ENCODE measurements at regions not wholly inside any gene's neighbourhood (a gene's known extent, or its start where the extent isn't known, plus 50 kb on each side); places are given as distances from the start of the nearest gene placed in this dataset.
"Not testable (repeated sequence)": the region's sequence is repeated elsewhere in the genome, so short reads cannot be mapped to it uniquely, and the experiment has no call there.

DNA sequence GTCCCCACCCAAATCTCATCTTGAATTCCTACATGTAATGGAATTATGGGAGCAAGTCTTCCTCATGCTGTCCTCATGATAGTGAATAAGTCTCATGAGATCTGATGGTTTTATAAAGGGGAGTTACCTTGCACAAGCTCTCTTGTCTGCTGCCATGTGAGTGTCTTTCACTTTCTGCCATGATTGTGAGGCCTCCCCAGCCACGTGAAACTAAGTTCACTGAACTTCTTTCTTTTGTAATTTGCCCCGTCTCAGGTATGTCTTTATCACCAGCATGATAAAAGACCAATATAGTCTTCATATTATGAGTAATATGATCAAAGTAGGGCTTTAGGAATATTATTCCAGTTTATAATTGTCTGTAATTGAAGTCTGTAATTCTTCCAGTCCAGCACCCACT, 86.3 kb upstream of the ANO5 start:
- no peak for ATAC-seq
- no peak for DNase-seq
- intact Hi-C loops (cut with micrococcal nuclease), result no loop called here

DNA sequence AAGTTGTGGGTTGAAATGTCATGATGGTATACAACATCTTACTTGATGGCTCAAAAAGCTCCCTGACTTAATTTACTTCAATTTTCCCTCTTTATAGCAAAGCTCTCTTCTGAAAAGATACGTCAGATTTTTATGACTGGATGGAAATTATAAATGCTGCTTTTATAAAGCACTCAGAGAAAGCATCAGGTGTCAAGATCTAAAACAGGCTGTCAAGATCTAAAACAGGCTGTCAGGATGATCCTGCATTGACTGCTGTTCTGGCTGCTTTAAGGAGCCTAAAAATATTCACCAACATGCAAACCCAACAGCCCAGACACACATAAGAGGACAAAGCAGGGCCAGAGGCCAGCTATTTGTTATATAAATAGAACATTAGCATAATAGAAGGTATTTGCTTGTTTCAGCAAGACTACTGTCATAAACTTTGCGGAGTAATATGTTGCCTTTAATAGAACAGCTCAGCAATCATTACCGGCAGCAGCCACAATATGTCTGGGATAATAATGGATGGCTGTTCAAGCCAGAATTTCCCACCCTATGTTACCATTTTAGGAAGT, 77.3 kb upstream of the ANO5 start:
- DNase-seq (no peak), ATAC-seq (peak; percentile 99)
- intact Hi-C loops (cut with micrococcal nuclease), result no loop called here

DNA sequence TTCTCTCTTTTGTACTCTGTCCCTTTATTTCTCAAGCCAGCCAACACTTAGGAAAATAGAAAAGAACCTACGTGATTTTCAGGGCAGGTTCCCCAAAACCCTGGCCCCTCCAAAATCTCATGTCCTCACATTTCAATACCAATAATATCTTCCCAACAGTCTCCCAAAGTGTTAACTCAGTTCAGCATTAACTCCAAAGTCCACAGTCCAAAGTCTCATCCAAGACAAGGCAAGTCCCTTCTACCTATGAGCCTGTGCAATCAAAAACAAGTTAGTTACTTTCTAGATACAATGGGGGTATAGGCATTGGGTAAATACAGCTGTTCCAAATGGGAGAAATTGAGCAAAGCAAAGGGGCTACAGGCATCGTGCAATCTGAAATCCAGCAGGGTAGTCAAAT, 64.9 kb upstream of the ANO5 start:
- ATAC-seq; DNase-seq; intact Hi-C loops (cut with micrococcal nuclease): not testable (repeated sequence)

DNA sequence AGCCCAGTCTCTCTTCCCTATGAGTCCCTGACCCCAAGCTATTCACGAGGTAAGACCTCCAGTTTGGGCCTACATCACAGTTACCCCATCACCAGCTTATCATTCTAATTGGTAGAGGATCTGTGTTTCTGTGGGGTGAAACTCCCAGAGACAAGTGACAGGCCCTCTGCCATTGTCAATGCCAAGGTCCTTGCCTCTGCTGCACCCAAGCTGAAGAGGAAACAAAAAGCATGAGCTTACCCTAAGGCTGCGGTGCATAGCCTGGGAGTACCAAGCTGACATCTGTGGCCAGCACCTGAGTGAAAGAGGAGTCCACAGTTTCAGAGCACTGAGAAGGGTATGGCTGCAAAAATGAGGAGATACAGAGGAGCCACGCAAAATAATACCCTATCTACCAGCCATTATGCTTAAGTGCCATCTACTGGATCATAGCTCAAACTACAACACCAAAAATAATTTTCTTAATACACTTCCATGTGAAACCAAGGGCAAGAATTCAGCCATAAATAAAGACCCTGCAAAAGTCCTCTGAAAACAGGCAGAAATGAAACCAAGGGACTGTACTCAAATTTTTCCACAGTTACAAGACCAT, 62.3 kb upstream of the ANO5 start:
- peak; percentile 56 for ATAC-seq
- intact Hi-C loops (cut with micrococcal nuclease), result no loop called here

DNA sequence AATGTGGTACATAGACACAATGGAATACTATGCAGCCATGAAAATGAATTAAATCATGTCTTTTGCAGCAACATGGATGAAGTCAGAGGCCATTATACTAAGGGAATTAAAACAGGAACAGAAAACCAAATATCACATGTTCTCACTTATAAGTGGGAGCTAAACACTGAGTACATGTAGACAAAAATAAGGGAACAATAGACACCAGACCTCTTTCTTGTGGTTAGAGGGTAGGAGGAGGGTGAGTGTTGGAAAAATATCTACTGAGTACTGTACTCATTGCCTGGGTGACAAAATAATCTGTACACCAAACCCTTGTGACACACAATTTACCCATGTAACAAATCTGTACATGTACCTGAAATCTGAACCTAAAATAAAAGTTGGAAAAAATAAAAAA, 59.1 kb upstream of the ANO5 start:
- intact Hi-C loops (cut with micrococcal nuclease), result no loop called here
- no peak for DNase-seq
- no peak for ATAC-seq

More for the DNA sequence above, 62.3 kb upstream of the ANO5 start:
- DNase-seq, result no peak

DNA sequence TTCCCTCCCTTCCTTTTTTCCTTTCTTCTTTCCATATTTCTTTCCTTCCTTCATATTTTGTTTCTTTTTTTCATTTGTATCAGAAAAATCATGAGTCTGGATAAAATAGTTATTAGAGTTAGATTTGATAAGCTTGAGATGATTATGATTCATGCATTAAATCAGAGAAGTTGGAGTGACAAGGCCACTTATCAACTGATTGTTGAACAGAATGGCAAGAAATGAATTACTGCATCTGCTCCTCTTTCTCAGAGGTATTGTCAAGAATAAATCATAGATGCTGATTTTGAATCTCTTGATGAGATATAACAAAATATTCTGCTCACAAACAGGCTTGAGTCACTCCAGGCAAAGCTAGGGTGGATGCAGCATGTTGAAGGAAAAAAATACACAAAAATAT, 54.6 kb upstream of the ANO5 start:
- ATAC-seq (no peak), DNase-seq (no peak)
- intact Hi-C loops (cut with micrococcal nuclease), result no loop called here

All from left ventricle myocardium superior (tissue), 1 donor.